ENCODE measurements at regions not wholly inside any gene's neighbourhood (a gene's known extent, or its start where the extent isn't known, plus 50 kb on each side); places are given as distances from the start of the nearest gene placed in this dataset.

- DNase-seq (ENCODE audit: low spot score), result peak; percentile 56
- in situ Hi-C loops (cut with MboI; ENCODE audit: low pct_unique_long_range_greater_than_20kb, low sequenced_read_pairs, unreplicated experiment), result loop anchor here (10.0 kb wide), 1 partner anchor 289 kb away; no protein-coding TSS in a partner anchor
- TF ChIP-seq CTCF (IDR thresholded peaks at IDR 0.05; ENCODE audit: extremely low read depth, insufficient read depth, missing control alignments), result peak; percentile 91
These were observed 99.4 kb upstream of the BLID start for GRCh38 chr11:122215244-122215992.

DNA sequence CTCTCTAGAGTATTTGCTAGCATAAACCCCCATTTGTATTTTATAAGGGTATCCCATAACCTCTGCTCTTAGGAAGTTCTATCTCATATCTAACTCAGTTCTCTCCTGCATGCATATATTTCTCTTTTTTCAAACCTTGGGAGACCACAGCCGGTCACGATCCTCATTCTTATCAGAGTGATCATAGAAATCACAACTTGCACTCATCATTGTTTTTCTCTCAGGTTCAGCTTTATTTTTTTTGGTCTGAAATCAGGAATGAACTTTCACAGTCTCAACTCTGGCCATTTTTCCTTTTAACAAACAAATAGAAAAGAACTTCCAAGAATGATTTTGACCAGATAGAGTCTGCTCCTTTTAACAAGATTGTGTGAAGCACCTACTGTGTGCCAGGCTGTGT, 98.6 kb upstream of the BLID start:
- no peak for TF ChIP-seq CTCF (IDR thresholded peaks at IDR 0.05; ENCODE audit: extremely low read depth, insufficient read depth, missing control alignments)
- in situ Hi-C loops (cut with MboI; ENCODE audit: low pct_unique_long_range_greater_than_20kb, low sequenced_read_pairs, unreplicated experiment), result loop anchor here (10.0 kb wide), 1 partner anchor 290 kb away; no protein-coding TSS in a partner anchor
- no peak for DNase-seq (ENCODE audit: low spot score)

GRCh38 chr11:122214080-122214479, 98.1 kb upstream of the BLID start:
- in situ Hi-C loops (cut with MboI; ENCODE audit: low pct_unique_long_range_greater_than_20kb, low sequenced_read_pairs, unreplicated experiment), result loop anchor here (10.0 kb wide), 1 partner anchor 291 kb away; no protein-coding TSS in a partner anchor
- no peak for TF ChIP-seq CTCF (IDR thresholded peaks at IDR 0.05; ENCODE audit: extremely low read depth, insufficient read depth, missing control alignments)
- no peak for DNase-seq (ENCODE audit: low spot score)

GRCh38 chr11:122213171-122213570, 97.2 kb upstream of the BLID start:
- in situ Hi-C loops (cut with MboI; ENCODE audit: low pct_unique_long_range_greater_than_20kb, low sequenced_read_pairs, unreplicated experiment), result loop anchor here (10.0 kb wide), 1 partner anchor 292 kb away; no protein-coding TSS in a partner anchor
- TF ChIP-seq CTCF (IDR thresholded peaks at IDR 0.05; ENCODE audit: extremely low read depth, insufficient read depth, missing control alignments), result no peak
- no peak for DNase-seq (ENCODE audit: low spot score)

DNA sequence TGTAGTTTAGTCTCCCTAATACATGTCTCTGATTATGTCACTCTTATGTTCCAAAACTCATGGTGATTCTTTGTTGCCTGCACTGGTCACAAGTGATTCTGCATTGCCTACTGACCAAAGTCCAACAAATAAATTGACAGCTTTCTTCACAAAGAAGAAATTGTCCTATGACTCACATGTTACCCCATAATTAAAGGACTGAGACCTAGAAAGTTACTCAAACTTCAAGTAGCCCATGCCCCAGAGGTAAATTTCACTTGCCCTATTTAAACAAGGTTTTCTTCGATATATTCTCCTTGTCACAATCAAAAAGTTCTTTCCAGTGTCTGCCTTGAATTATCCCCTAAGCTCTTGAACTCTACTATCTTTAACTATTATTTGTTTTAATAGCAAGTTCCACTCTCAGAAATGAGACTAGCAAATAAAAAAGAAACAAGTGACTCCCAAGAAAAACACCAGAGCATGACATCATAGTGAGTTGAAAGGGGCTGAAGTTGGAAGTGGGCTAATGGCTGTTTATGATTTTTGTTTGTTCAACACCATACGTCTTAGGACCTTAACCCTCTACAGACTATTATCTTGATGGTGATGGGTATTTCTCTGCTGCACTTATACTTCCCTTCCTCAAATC, 94.5 kb upstream of the BLID start:
- no peak for DNase-seq (ENCODE audit: low spot score)
- no peak for TF ChIP-seq CTCF (IDR thresholded peaks at IDR 0.05; ENCODE audit: extremely low read depth, insufficient read depth, missing control alignments)
- in situ Hi-C loops (cut with MboI; ENCODE audit: low pct_unique_long_range_greater_than_20kb, low sequenced_read_pairs, unreplicated experiment), result loop anchor here (10.0 kb wide), 1 partner anchor 294 kb away; no protein-coding TSS in a partner anchor

GRCh38 chr11:122209619-122210366, 93.8 kb upstream of the BLID start:
- in situ Hi-C loops (cut with MboI; ENCODE audit: low pct_unique_long_range_greater_than_20kb, low sequenced_read_pairs, unreplicated experiment), result loop anchor here (10.0 kb wide), 2 partner anchors 295 to 545 kb away; no protein-coding TSS in a partner anchor
- no peak for DNase-seq (ENCODE audit: low spot score)

More at GRCh38 chr11:122209619-122210366, 93.8 kb upstream of the BLID start:
- TF ChIP-seq CTCF (IDR thresholded peaks at IDR 0.05; ENCODE audit: extremely low read depth, insufficient read depth, missing control alignments), result no peak

Measured in GM13977 (cell line).